ENCODE measurements at regions not wholly inside any gene's neighbourhood (a gene's known extent, or its start where the extent isn't known, plus 50 kb on each side); places are given as distances from the start of the nearest gene placed in this dataset.

GRCh38 chr2:226199555-226199954, 600.1 kb downstream of the IRS1 start:
- Histone ChIP-seq H3K27ac (ENCODE audit: extremely low read depth, low read depth, low read length) (no peak overlapping the region), H3K4me1 (ENCODE audit: control insufficient read depth, insufficient read depth, low read length) (no peaks in the 10 kb centered on the region), H3K4me3 (ENCODE audit: low read depth, low read length) (no peak overlapping the region), H3K36me3 (ENCODE audit: control insufficient read depth in 2 of 2, insufficient read depth in 1 of 2, low read length in 2 of 2) (no peaks in the 10 kb centered on the region), H3K9me3 (ENCODE audit: control insufficient read depth, insufficient read depth, low read depth, low read length) (no peaks in the 10 kb centered on the region)
- TF ChIP-seq ZNF140 (tag by site-specific recombination; IDR thresholded peaks at IDR 0.05) = no peak
- no peak for TF ChIP-seq ZNF670 (tag by site-specific recombination; IDR thresholded peaks at IDR 0.05; ENCODE audit: low read depth)
- no peak for TF ChIP-seq ZNF169 (tag by site-specific recombination; IDR thresholded peaks at IDR 0.05)
- TF ChIP-seq ZNF350 (tag by site-specific recombination; IDR thresholded peaks at IDR 0.05) = no peak
- TF ChIP-seq SALL2 (tag by site-specific recombination; IDR thresholded peaks at IDR 0.05; ENCODE audit: borderline replicate concordance) = no peak
- POLR2A ChIA-PET = no interaction called here
- CTCF ChIA-PET = no interaction called here

GRCh38 chr2:226198956-226199355, 600.7 kb downstream of the IRS1 start:
- CTCF ChIA-PET = no interaction called here
- TF ChIP-seq ZNF302 (tag by site-specific recombination; IDR thresholded peaks at IDR 0.05; ENCODE audit: low read depth) = no peak
- no peak for TF ChIP-seq KLF1 (tag by site-specific recombination; IDR thresholded peaks at IDR 0.05)

GRCh38 chr2:226190479-226191252, 609.0 kb downstream of the IRS1 start:
- TF ChIP-seq ZNF600 (tag by site-specific recombination; IDR thresholded peaks at IDR 0.05) (no peak), ZNF292 (tag by site-specific recombination; IDR thresholded peaks at IDR 0.05; ENCODE audit: borderline replicate concordance, low read depth) (no peak), OSR2 (tag by site-specific recombination; IDR thresholded peaks at IDR 0.05) (no peak), ZNF155 (tag by site-specific recombination; IDR thresholded peaks at IDR 0.05) (no peak), FEZF1 (tag by site-specific recombination; IDR thresholded peaks at IDR 0.05) (no peak), MEIS1 (CRISPR knock-in tag; IDR thresholded peaks at IDR 0.05; ENCODE audit: borderline replicate concordance) (no peak), ZBTB1 (tag by site-specific recombination; IDR thresholded peaks at IDR 0.05) (no peak), PRDM2 (tag by site-specific recombination; IDR thresholded peaks at IDR 0.05; ENCODE audit: borderline replicate concordance) (no peak), ZNF398 (tag by site-specific recombination; IDR thresholded peaks at IDR 0.05) (no peak)
- ChIA-PET CTCF (no interaction called here), POLR2A (no interaction called here)
- Histone ChIP-seq H3K4me3 (ENCODE audit: low read depth, low read length) (no peak overlapping the region), H3K9me3 (ENCODE audit: control insufficient read depth, insufficient read depth, low read depth, low read length) (no peaks in the 10 kb centered on the region), H3K27ac (ENCODE audit: extremely low read depth, low read depth, low read length) (no peak overlapping the region), H3K36me3 (ENCODE audit: control insufficient read depth in 2 of 2, insufficient read depth in 1 of 2, low read length in 2 of 2) (no peaks in the 10 kb centered on the region), H3K4me1 (ENCODE audit: control insufficient read depth, insufficient read depth, low read length) (no peaks in the 10 kb centered on the region)

More at GRCh38 chr2:226198956-226199355, 600.7 kb downstream of the IRS1 start:
- H3K4me3 ChIP-seq (ENCODE audit: low read depth, low read length) = no peak overlapping the region
- H3K9me3 ChIP-seq (ENCODE audit: control insufficient read depth, insufficient read depth, low read depth, low read length) = no peaks in the 10 kb centered on the region
- H3K27ac ChIP-seq (ENCODE audit: extremely low read depth, low read depth, low read length) = no peak overlapping the region
- H3K36me3 ChIP-seq (ENCODE audit: control insufficient read depth in 2 of 2, insufficient read depth in 1 of 2, low read length in 2 of 2) = no peaks in the 10 kb centered on the region
- POLR2A ChIA-PET = no interaction called here
- no peaks in the 10 kb centered on the region for H3K4me1 ChIP-seq (ENCODE audit: control insufficient read depth, insufficient read depth, low read length)
